HepG2 (cell line): ENCODE measurements at regions not wholly inside any gene's neighbourhood (a gene's known extent, or its start where the extent isn't known, plus 50 kb on each side); places are given as distances from the start of the nearest gene placed in this dataset.

Source experiments
- ATAC-seq: fragments of 200-7000 bp; cut with Tn5 transposase; 3 replicates; pipeline ENCODE4 v1.9.1; 2020; ENCODE audit warnings: mild to moderate bottlenecking, moderate library complexity
- BruUV-seq: library from RNA; stranded (reverse); fragments of 400-500 nt; replicated peaks from 2 replicates; lab custom pipeline; 2021; lab: Mats Ljungman, UMichigan
- CTCF ChIA-PET: fragments of 300-600 bp; formaldehyde crosslinking; extraction: SDS; loops from one replicate; lab custom pipeline; 2021; ENCODE audit warnings: low total read pairs, inconsistent platforms, low intra/inter-chr PET ratio; lab: Yijun Ruan, JAX
- POLR2A ChIA-PET: fragments of 350-600 bp; sonication (Branson Sonifier 250); formaldehyde crosslinking; loops from one replicate; lab custom pipeline; 2020; ENCODE audit warnings: antibody characterized with exemption, inconsistent platforms; lab: Yijun Ruan, JAX
- DNase-seq: peaks from one replicate; pipeline ENCODE4 v3.0.0-alpha.2; 2015; ENCODE audit warnings: low spot score
- FAIRE-seq: peaks from 3 replicates; lab custom pipeline; 2011; peaks lifted over from hg19 to GRCh38; lab: Jason Lieb, UNC
- H2AFZ ChIP-seq: one replicate; pipeline ENCODE4 v1.6.1; 2011; ENCODE audit warnings: low read length, inconsistent platforms
- H3K27ac ChIP-seq: fragments of 300-600 bp; 3 replicates; pipeline ENCODE4 v1.8.0; 2011; ENCODE audit warnings: mixed run types, mild to moderate bottlenecking, mixed read lengths, low read length, inconsistent platforms; ENCODE audit not compliant: insufficient read depth; ENCODE audit errors: extremely low read length
- H3K27me3 ChIP-seq, 2 experiments: fragments of 200-600 bp in 1 of 2; 2 replicates in 1 of 2; 3 replicates in 1 of 2; pipeline versions ENCODE4 v1.6.0 to v1.8.0; 2011; ENCODE audit warnings: low read length in 2 of 2, mild to moderate bottlenecking in 2 of 2, moderate library complexity in 2 of 2, inconsistent platforms in 1 of 2; ENCODE audit not compliant: insufficient read depth in 2 of 2, control insufficient read depth in 1 of 2
- H3K36me3 ChIP-seq, 2 experiments: fragments of 200-600 bp in 1 of 2; replicated peaks in 1 of 2; 2 replicates in 1 of 2; 3 replicates in 1 of 2; pipeline versions ENCODE4 v1.5.1 to v1.8.0; 2011; ENCODE audit warnings: low read length in 2 of 2, inconsistent platforms in 1 of 2; ENCODE audit not compliant: insufficient read depth in 2 of 2, control insufficient read depth in 1 of 2
- H3K4me1 ChIP-seq: 2 replicates; pipeline ENCODE4 v1.5.1; 2012; ENCODE audit warnings: low read length, inconsistent platforms; ENCODE audit not compliant: insufficient read depth
- H3K4me2 ChIP-seq: 2 replicates; pipeline ENCODE4 v1.6.0; 2011; ENCODE audit warnings: low read depth, low read length, inconsistent platforms
- H3K4me3 ChIP-seq, 3 experiments: fragments of 200-600 bp in 1 of 3; sonication (generic), shearing (Covaris generic) in 1 of 3; replicated peaks in 1 of 3; 2 replicates each; pipeline ENCODE4 v1.5.1; 2011 to 2016; ENCODE audit warnings: low read length in 3 of 3, inconsistent platforms in 2 of 3, low read depth in 2 of 3, mild to moderate bottlenecking in 2 of 3, control low read depth in 1 of 3, mixed read lengths in 1 of 3; ENCODE audit not compliant: insufficient read depth in 1 of 3
- H3K79me2 ChIP-seq: one replicate; pipeline ENCODE4 v1.6.1; 2011; ENCODE audit warnings: low read length, inconsistent platforms; ENCODE audit not compliant: insufficient read depth
- H3K9ac ChIP-seq: 2 replicates; pipeline ENCODE4 v1.6.0; 2011; ENCODE audit warnings: mild to moderate bottlenecking, low read depth, low read length, inconsistent platforms; ENCODE audit not compliant: insufficient read depth
- H3K9me3 ChIP-seq: 2 replicates; pipeline ENCODE4 v1.5.1; 2012; ENCODE audit warnings: mild to moderate bottlenecking, low read length
- H4K20me1 ChIP-seq: 2 replicates; pipeline ENCODE4 v1.6.0; 2011; ENCODE audit warnings: inconsistent platforms, mild to moderate bottlenecking, low read length, moderate library complexity; ENCODE audit not compliant: insufficient read depth
- ZNF101 ChIP-seq: sonication (generic); formaldehyde crosslinking; IDR thresholded peaks from 2 replicates; pipeline ENCODE4 v1.4.0; 2020; ENCODE audit warnings: mild to moderate bottlenecking, low read depth, missing genetic modification reagents, borderline replicate concordance
- ZNF136 ChIP-seq: sonication (generic); formaldehyde crosslinking; IDR thresholded peaks from 2 replicates; pipeline ENCODE4 v1.8.1; 2022; ENCODE audit warnings: low read depth, mild to moderate bottlenecking, moderate library complexity, missing genetic modification reagents
- ZNF816 ChIP-seq: sonication (generic); formaldehyde crosslinking; IDR thresholded peaks from 2 replicates; pipeline ENCODE4 v1.8.0; 2022; ENCODE audit warnings: missing genetic modification reagents, mild to moderate bottlenecking, borderline replicate concordance
- WGBS: methylation state at CpG from one replicate; pipeline ENCODE4 v1.1.6; 2017; ENCODE audit warnings: low lambda C conversion rate; 5-methylcytosine and 5-hydroxymethylcytosine counted together
- in situ Hi-C: cut with HindIII; loops from 2 replicates; pipeline ENCODE4 v1.10.0; 2017; ENCODE audit warnings: low pct_unique_long_range_greater_than_20kb; ENCODE audit not compliant: extremely low pct_ligation_motif_present
- intact Hi-C: fragments of 100-400 bp; cut with micrococcal nuclease; formaldehyde crosslinking; loops from one replicate; pipeline ENCODE4 v1.10.0; 2022; ENCODE audit not compliant: unreplicated experiment
- TF ChIP-seq, protein P1 (sequence below): IDR thresholded peaks from 2 replicates; pipeline ENCODE4 v1.6.1; 2016; ENCODE audit warnings: low read depth, missing genetic modification reagents, missing compliant biosample characterization
- TF ChIP-seq, protein P2 (sequence below): sonication (generic); formaldehyde crosslinking; conservative IDR thresholded peaks from 2 replicates; pipeline ENCODE4 v1.5.0; 2020; ENCODE audit warnings: missing genetic modification reagents

DNA sequence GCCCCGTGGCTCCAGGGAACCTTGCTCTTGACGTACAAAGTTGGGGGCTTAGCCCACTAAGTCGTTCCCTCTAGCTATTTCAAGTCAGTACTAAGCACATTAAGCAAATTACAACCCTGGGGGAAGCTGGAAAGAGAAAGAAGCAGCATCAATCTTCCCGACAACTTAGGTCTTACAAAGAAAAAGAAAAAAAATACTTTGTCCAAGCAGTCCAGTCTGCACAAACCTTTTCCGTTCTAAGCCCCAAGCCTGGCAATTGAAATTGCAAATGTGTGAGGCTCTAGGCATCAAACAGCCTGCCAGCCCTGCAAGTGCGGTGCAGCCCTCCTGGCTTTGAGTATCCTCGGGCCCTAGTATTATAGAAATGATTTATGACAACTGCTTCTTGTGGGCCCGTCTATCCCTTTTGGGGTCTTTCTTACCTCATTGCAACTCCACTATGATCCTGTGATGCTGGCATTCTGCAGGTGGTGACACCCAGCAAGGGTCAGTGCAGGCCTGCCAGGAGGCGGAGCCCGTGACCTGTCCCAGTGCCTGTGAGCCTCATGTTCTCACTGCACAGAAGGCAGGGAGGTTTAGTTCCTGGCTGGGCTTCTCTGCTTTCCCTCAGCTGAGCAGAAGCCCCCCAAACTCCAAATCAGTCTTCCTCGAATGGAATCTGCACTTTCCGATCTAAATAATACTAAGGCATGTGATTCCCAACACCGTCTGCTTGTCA, 232.3 kb upstream of the IRX2 start:
- ATAC-seq (no peak), FAIRE-seq (no peak), DNase-seq (no peak)
- H3K4me1 ChIP-seq = no peaks in the 10 kb centered on the region
- no peaks in the 10 kb centered on the region for H4K20me1 ChIP-seq
- no peak overlapping the region for H3K4me2 ChIP-seq
- ChIA-PET POLR2A (no interaction called here), CTCF (no interaction called here)
- in situ Hi-C loops = no loop called here
- BruUV-seq = no TSS peak
- no peak overlapping the region for H3K4me3 ChIP-seq
- H3K79me2 ChIP-seq = no peaks in the 10 kb centered on the region
- H3K9me3 ChIP-seq = no peaks in the 10 kb centered on the region
- H3K27me3 ChIP-seq = no peaks in the 10 kb centered on the region; a peak in 1 of 5 replicates
- intact Hi-C loops = loop anchor here (5.0 kb wide), 1 partner anchor 1504 kb away; no protein-coding TSS in a partner anchor
- H3K9ac ChIP-seq = no peak overlapping the region
- no peaks in the 10 kb centered on the region for H3K36me3 ChIP-seq
- no peak overlapping the region for H2AFZ ChIP-seq
- 29% methylated on average over 10 of the region's 13 CpGs for WGBS
- TF ChIP-seq ZNF816 (CRISPR knock-in tag) (no peak), ZNF101 (CRISPR knock-in tag) (no peak), ZNF136 (no peak)
- TF ChIP-seq, protein P1, sequence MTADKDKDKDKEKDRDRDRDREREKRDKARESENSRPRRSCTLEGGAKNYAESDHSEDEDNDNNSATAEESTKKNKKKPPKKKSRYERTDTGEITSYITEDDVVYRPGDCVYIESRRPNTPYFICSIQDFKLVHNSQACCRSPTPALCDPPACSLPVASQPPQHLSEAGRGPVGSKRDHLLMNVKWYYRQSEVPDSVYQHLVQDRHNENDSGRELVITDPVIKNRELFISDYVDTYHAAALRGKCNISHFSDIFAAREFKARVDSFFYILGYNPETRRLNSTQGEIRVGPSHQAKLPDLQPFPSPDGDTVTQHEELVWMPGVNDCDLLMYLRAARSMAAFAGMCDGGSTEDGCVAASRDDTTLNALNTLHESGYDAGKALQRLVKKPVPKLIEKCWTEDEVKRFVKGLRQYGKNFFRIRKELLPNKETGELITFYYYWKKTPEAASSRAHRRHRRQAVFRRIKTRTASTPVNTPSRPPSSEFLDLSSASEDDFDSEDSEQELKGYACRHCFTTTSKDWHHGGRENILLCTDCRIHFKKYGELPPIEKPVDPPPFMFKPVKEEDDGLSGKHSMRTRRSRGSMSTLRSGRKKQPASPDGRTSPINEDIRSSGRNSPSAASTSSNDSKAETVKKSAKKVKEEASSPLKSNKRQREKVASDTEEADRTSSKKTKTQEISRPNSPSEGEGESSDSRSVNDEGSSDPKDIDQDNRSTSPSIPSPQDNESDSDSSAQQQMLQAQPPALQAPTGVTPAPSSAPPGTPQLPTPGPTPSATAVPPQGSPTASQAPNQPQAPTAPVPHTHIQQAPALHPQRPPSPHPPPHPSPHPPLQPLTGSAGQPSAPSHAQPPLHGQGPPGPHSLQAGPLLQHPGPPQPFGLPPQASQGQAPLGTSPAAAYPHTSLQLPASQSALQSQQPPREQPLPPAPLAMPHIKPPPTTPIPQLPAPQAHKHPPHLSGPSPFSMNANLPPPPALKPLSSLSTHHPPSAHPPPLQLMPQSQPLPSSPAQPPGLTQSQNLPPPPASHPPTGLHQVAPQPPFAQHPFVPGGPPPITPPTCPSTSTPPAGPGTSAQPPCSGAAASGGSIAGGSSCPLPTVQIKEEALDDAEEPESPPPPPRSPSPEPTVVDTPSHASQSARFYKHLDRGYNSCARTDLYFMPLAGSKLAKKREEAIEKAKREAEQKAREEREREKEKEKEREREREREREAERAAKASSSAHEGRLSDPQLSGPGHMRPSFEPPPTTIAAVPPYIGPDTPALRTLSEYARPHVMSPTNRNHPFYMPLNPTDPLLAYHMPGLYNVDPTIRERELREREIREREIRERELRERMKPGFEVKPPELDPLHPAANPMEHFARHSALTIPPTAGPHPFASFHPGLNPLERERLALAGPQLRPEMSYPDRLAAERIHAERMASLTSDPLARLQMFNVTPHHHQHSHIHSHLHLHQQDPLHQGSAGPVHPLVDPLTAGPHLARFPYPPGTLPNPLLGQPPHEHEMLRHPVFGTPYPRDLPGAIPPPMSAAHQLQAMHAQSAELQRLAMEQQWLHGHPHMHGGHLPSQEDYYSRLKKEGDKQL (CRISPR knock-in tag) = no peak
- TF ChIP-seq, protein P2, sequence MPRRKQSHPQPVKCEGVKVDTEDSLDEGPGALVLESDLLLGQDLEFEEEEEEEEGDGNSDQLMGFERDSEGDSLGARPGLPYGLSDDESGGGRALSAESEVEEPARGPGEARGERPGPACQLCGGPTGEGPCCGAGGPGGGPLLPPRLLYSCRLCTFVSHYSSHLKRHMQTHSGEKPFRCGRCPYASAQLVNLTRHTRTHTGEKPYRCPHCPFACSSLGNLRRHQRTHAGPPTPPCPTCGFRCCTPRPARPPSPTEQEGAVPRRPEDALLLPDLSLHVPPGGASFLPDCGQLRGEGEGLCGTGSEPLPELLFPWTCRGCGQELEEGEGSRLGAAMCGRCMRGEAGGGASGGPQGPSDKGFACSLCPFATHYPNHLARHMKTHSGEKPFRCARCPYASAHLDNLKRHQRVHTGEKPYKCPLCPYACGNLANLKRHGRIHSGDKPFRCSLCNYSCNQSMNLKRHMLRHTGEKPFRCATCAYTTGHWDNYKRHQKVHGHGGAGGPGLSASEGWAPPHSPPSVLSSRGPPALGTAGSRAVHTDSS (CRISPR knock-in tag) = no peak
- no peak overlapping the region for H3K27ac ChIP-seq
